BJ (cell line): ENCODE measurements at regions not wholly inside any gene's neighbourhood (a gene's known extent, or its start where the extent isn't known, plus 50 kb on each side); places are given as distances from the start of the nearest gene placed in this dataset.

Experiments used
- CTCF ChIA-PET: fragments of 350-600 bp; formaldehyde crosslinking; extraction: SDS; loops from one replicate; lab custom pipeline; 2021; ENCODE audit warnings: antibody characterized with exemption, inconsistent platforms; lab: Yijun Ruan, JAX
- POLR2A ChIA-PET: fragments of 300-600 bp; sonication (Branson Sonifier 250); formaldehyde crosslinking; extraction: SDS; loops from one replicate; lab custom pipeline; 2021; ENCODE audit warnings: antibody characterized with exemption; lab: Charles Lee
- DNase-seq: peaks from one replicate; pipeline ENCODE4 v3.0.0-alpha.2; 2011; ENCODE audit warnings: low read depth
- H3K27me3 ChIP-seq: 2 replicates; pipeline ENCODE4 v1.6.0; 2011; ENCODE audit warnings: low read length; ENCODE audit not compliant: control insufficient read depth, insufficient read depth
- H3K36me3 ChIP-seq: 2 replicates; pipeline ENCODE4 v1.5.1; 2011; ENCODE audit warnings: low read length; ENCODE audit not compliant: control insufficient read depth, insufficient read depth
- H3K4me3 ChIP-seq: 2 replicates; pipeline ENCODE4 v1.5.1; 2011; ENCODE audit warnings: low read depth, mild to moderate bottlenecking, control low read depth, low read length
- CTCF ChIP-seq: IDR thresholded peaks from 2 replicates; pipeline ENCODE4 v1.5.1; 2011; ENCODE audit warnings: low read depth, mild to moderate bottlenecking, control low read depth, inconsistent platforms, low read length, moderate library complexity; ENCODE audit not compliant: insufficient read depth

DNA sequence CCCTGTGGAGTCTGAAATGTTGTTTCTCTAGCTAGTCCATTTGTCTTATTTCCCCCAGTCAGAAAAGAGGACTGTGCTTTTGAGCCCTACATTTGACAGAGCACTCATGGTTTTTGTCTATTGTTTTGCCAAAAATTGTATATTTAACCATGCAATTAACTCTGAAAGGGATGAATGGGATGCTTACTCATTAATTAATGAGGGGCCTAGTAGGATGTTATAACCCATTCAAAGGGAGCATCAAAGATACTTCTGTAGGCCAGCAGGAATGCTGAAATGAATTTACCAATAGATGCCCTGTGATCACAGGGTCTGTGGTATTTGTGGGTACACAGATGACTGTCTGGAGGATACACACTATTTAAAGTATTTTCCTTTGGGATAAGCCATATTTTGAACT is 147.7 kb downstream of the FCRL5 start:
- Histone ChIP-seq H3K4me3 (no peak overlapping the region), H3K36me3 (no peaks in the 10 kb centered on the region), H3K27me3 (0 out of 2 replicates have a peak, but pooled peaks cover 2% of the 10 kb centered on the region)
- ChIA-PET CTCF (interaction anchor here (1.2 to 1.6 kb wide), 3 partner anchors 10 to 41 kb away, joined by 3 to 6 read pairs (median 3); no protein-coding TSS in a partner anchor), POLR2A (no interaction called here)
- no peak for TF ChIP-seq CTCF
- DNase-seq: no peak

GRCh38 chr1:157404063-157404501 is 148.2 kb downstream of the FCRL5 start:
- no peak overlapping the region for H3K4me3 ChIP-seq
- no peak for TF ChIP-seq CTCF
- no peak for DNase-seq
- 0 out of 2 replicates have a peak, but pooled peaks cover 2% of the 10 kb centered on the region for H3K27me3 ChIP-seq
- H3K36me3 ChIP-seq: no peaks in the 10 kb centered on the region
- CTCF ChIA-PET: interaction anchor here (1.2 kb wide), 1 partner anchor 11 kb away, joined by 3 read pairs; no protein-coding TSS in a partner anchor
- POLR2A ChIA-PET: no interaction called here

DNA sequence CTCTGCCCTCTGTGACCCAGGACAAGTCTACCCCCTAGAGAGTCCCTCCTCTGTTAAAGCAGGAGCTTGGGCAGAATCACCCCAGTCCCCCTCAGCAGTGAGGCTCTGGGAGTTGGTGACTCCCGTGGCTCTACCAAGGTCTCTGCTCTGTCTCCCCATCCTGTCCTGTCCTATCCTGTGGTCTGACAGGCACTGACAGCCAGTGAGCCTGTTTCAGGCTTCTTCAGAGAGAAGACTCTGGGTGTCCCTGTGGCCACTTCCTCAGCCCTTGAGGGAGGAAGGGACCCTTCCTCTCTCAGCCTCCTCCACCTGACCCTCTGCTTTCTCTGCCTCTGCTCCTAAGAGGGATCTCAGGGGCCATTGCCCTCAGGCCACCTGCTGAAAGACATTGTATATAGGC is 148.7 kb downstream of the FCRL5 start:
- no peaks in the 10 kb centered on the region for H3K36me3 ChIP-seq
- ChIA-PET CTCF (interaction anchor here (0.6 kb wide), 1 partner anchor 26 kb away, joined by 3 read pairs; no protein-coding TSS in a partner anchor), POLR2A (no interaction called here)
- 0 out of 2 replicates have a peak, but pooled peaks cover 2% of the 10 kb centered on the region for H3K27me3 ChIP-seq
- no peak for DNase-seq
- TF ChIP-seq CTCF: no peak
- no peak overlapping the region for H3K4me3 ChIP-seq

GRCh38 chr1:157403203-157403602 is 149.1 kb downstream of the FCRL5 start:
- no peaks in the 10 kb centered on the region for H3K36me3 ChIP-seq
- no peak for DNase-seq
- POLR2A ChIA-PET: no interaction called here
- no peak for TF ChIP-seq CTCF
- CTCF ChIA-PET: interaction anchor here (0.6 to 1.7 kb wide), 2 partner anchors 13 to 27 kb away, joined by 3 to 4 read pairs; no protein-coding TSS in a partner anchor
- 0 out of 2 replicates have a peak, but pooled peaks cover 2% of the 10 kb centered on the region for H3K27me3 ChIP-seq
- H3K4me3 ChIP-seq: no peak overlapping the region

DNA sequence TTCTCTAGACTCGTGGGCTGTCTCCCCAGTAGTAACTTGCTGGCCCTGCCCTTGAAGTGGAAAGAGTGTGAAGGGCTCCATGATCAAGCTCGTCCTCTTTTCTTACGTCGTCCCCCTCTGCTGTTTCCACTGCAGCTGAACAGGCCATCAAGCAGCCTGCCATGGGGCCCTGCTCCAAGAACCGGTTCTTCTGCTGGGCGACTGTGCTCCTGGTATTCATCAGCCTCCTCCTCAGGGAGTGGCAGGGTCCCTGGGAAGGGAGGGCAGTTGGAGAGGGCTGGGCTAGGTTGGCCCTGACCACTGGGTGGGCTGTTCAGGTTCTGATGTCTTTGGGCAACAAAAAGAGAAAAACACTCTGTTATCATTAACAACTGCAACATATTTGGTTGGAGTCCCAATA is 151.5 kb downstream of the FCRL5 start:
- ChIA-PET POLR2A (no interaction called here), CTCF (interaction anchor here (1.1 to 1.2 kb wide), 2 partner anchors 10 to 24 kb away, joined by 3 read pairs; no protein-coding TSS in a partner anchor)
- Histone ChIP-seq H3K36me3 (no peaks in the 10 kb centered on the region), H3K27me3 (0 out of 2 replicates have a peak, but pooled peaks cover 2% of the 10 kb centered on the region), H3K4me3 (no peak overlapping the region)
- TF ChIP-seq CTCF: no peak
- DNase-seq: no peak
